Endothelial cell of umbilical vein (primary cell): ENCODE measurements at regions not wholly inside any gene's neighbourhood (a gene's known extent, or its start where the extent isn't known, plus 50 kb on each side); places are given as distances from the start of the nearest gene placed in this dataset.

Source experiments
- BruUV-seq: library from RNA; stranded (reverse); fragments of 400-500 nt; replicated peaks from 2 replicates; lab custom pipeline; 2021; lab: Mats Ljungman, UMichigan
- CTCF ChIA-PET: fragments of 300-600, 350-600 bp; sonication (Branson Sonifier 250); formaldehyde crosslinking; loops from one replicate; lab custom pipeline; 2021; ENCODE audit warnings: antibody characterized with exemption, inconsistent platforms; lab: Charles Lee
- POLR2A ChIA-PET: fragments of 300-600, 350-600 bp; sonication (Branson Sonifier 250); formaldehyde crosslinking; loops from one replicate; lab custom pipeline; 2021; ENCODE audit warnings: antibody characterized with exemption, inconsistent platforms; lab: Charles Lee
- DNase-seq: peaks from one replicate; pipeline ENCODE4 v3.0.0-alpha.2; 2011; ENCODE audit warnings: low read depth, low spot score
- FAIRE-seq: peaks from 2 replicates; lab custom pipeline; 2011; peaks lifted over from hg19 to GRCh38; lab: Jason Lieb, UNC
- H2AFZ ChIP-seq: 2 replicates; pipeline ENCODE4 v1.6.0; 2012; ENCODE audit warnings: low read depth, low read length, control low read depth, inconsistent platforms
- H3K27ac ChIP-seq: 2 replicates; pipeline ENCODE4 v1.5.1; 2011; ENCODE audit warnings: low read depth, mild to moderate bottlenecking, control low read depth, low read length, moderate library complexity; ENCODE audit not compliant: insufficient read depth
- H3K27me3 ChIP-seq, 2 experiments: 2 replicates each; pipeline versions ENCODE4 v1.6.0 to v1.6.1; 2011; ENCODE audit warnings: low read length in 2 of 2, mixed read lengths in 1 of 2; ENCODE audit not compliant: control insufficient read depth in 2 of 2, insufficient read depth in 2 of 2
- H3K36me3 ChIP-seq, 2 experiments: 2 replicates in 1 of 2; 3 replicates in 1 of 2; pipeline ENCODE4 v1.5.1; 2011; ENCODE audit warnings: low read length in 2 of 2, mild to moderate bottlenecking in 1 of 2, moderate library complexity in 1 of 2; ENCODE audit not compliant: control insufficient read depth in 2 of 2, insufficient read depth in 2 of 2; ENCODE audit errors: extremely low read depth in 1 of 2
- H3K4me1 ChIP-seq: 3 replicates; pipeline ENCODE4 v1.5.1; 2011; ENCODE audit warnings: mild to moderate bottlenecking, low read length; ENCODE audit not compliant: control insufficient read depth, insufficient read depth; ENCODE audit errors: extremely low read depth
- H3K4me2 ChIP-seq: 2 replicates; pipeline ENCODE4 v1.6.1; 2011; ENCODE audit warnings: low read length, control low read depth, mixed read lengths; ENCODE audit not compliant: insufficient read depth
- H3K4me3 ChIP-seq, 3 experiments: fragments of 200-600 bp in 1 of 3; sonication (generic), shearing (Covaris generic) in 1 of 3; replicated peaks in 1 of 3; 2 replicates each; pipeline ENCODE4 v1.5.1; 2011 to 2016; ENCODE audit warnings: control low read depth in 3 of 3, low read length in 3 of 3, mild to moderate bottlenecking in 2 of 3, inconsistent platforms in 1 of 3, low read depth in 1 of 3, moderate library complexity in 1 of 3; ENCODE audit not compliant: insufficient read depth in 1 of 3
- H3K79me2 ChIP-seq: 2 replicates; pipeline ENCODE4 v1.6.0; 2012; ENCODE audit warnings: low read length, inconsistent platforms; ENCODE audit not compliant: control insufficient read depth, insufficient read depth
- H3K9ac ChIP-seq: replicated peaks from 2 replicates; pipeline ENCODE3; 2011; ENCODE audit warnings: low read length, control low read depth; ENCODE audit not compliant: insufficient read depth; ENCODE audit errors: extremely low read depth
- H3K9me1 ChIP-seq: replicated peaks from 3 replicates; pipeline ENCODE4 v1.6.0; 2011; ENCODE audit warnings: mild to moderate bottlenecking, low read length; ENCODE audit not compliant: control insufficient read depth, insufficient read depth; ENCODE audit errors: extremely low read depth
- H3K9me3 ChIP-seq: replicated peaks from 2 replicates; pipeline ENCODE4 v1.5.1; 2012; ENCODE audit warnings: low read length, inconsistent platforms; ENCODE audit not compliant: control insufficient read depth, insufficient read depth
- H4K20me1 ChIP-seq: replicated peaks from 2 replicates; pipeline ENCODE3; 2011; ENCODE audit warnings: mild to moderate bottlenecking, low read length; ENCODE audit not compliant: control insufficient read depth, insufficient read depth; ENCODE audit errors: extremely low read depth
- EZH2 ChIP-seq: IDR thresholded peaks from 2 replicates; pipeline ENCODE4 v1.6.1; 2012; ENCODE audit warnings: borderline replicate concordance, low read depth, mild to moderate bottlenecking, moderate library complexity, low read length, inconsistent platforms; ENCODE audit not compliant: severe bottlenecking
- FOS ChIP-seq: IDR thresholded peaks from 2 replicates; pipeline ENCODE4 v1.6.1; 2011; ENCODE audit warnings: mild to moderate bottlenecking, low read length, moderate library complexity, borderline replicate concordance; ENCODE audit not compliant: insufficient read depth
- GATA2 ChIP-seq: IDR thresholded peaks from 2 replicates; pipeline ENCODE4 v1.7.0; 2011; ENCODE audit warnings: low read depth, mild to moderate bottlenecking, moderate library complexity, mixed read lengths, low read length; ENCODE audit not compliant: insufficient read length, insufficient read depth
- JUN ChIP-seq: IDR thresholded peaks from 2 replicates; pipeline ENCODE4 v1.6.1; 2011; ENCODE audit warnings: borderline replicate concordance, low read depth; ENCODE audit not compliant: insufficient read length, insufficient read depth
- MYC ChIP-seq: IDR thresholded peaks from one replicate; pipeline ENCODE4 v1.6.1; 2011; ENCODE audit warnings: mild to moderate bottlenecking, low read depth, low read length
- POLR2A ChIP-seq: IDR thresholded peaks from 2 replicates; pipeline ENCODE4 v1.6.1; 2012; ENCODE audit warnings: low read depth, mild to moderate bottlenecking, control low read depth, low read length
- POLR2AphosphoS5 ChIP-seq: IDR thresholded peaks from 2 replicates; pipeline ENCODE4 v1.6.1; 2012; ENCODE audit warnings: low read depth, mild to moderate bottlenecking, control low read depth, low read length, moderate library complexity; ENCODE audit not compliant: insufficient read depth
- dilution Hi-C: fragments of 300-500 bp; cut with MboI; formaldehyde crosslinking; loops from one replicate; pipeline ENCODE4 v1.15.0; 2019; ENCODE audit warnings: low sequenced_read_pairs; ENCODE audit not compliant: extremely low pct_ligation_motif_present
- intact Hi-C: fragments of 100-400 bp; cut with micrococcal nuclease; formaldehyde crosslinking; loops from one replicate; pipeline ENCODE4 v1.10.0; 2022
- TF ChIP-seq, protein P1 (sequence below), 2 donors: IDR thresholded peaks; 1 replicate in 1 of 2; 2 replicates in 1 of 2; pipeline ENCODE4 v1.5.1; 2011; ENCODE audit warnings: low read length in 2 of 2, mild to moderate bottlenecking in 2 of 2, moderate library complexity in 2 of 2, control low read depth in 1 of 2, inconsistent platforms in 1 of 2, low read depth in 1 of 2; ENCODE audit not compliant: insufficient read depth in 1 of 2; ENCODE audit errors: extremely low read depth in 1 of 2
- TF ChIP-seq, protein P2 (sequence below): IDR thresholded peaks from 2 replicates; pipeline ENCODE4 v1.6.1; 2011; ENCODE audit not compliant: insufficient read depth, insufficient read length

DNA sequence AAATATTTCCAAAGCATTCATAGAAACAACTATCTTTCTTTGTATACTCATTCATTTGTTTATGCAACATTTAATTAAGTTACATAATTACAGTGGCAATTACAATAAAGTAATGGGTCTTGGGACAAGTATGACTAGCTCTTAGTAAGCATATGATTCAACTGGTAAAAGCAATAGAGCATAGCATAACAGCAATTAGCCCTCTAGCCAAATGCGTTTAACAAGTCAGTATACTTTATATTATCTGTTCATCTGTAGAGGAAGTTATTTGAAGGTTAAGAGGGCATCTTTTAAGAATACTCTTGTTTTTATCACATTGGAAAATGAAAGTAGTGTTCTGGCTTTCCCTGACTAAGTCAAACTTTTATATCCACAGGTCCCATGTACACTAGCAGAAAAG is 198.1 kb upstream of the UGT8 start:
- Histone ChIP-seq H3K4me3 (no peak overlapping the region), H2AFZ (no peak overlapping the region), H3K9ac (no peak overlapping the region), H4K20me1 (no peaks in the 10 kb centered on the region), H3K9me1 (no peaks in the 10 kb centered on the region), H3K79me2 (no peaks in the 10 kb centered on the region), H3K4me2 (no peak overlapping the region), H3K27me3 (peaks cover 6% of the 10 kb centered on the region in 2 experiments), H3K27ac (no peak overlapping the region), H3K9me3 (no peaks in the 10 kb centered on the region), H3K4me1 (no peaks in the 10 kb centered on the region), H3K36me3 (no peaks in the 10 kb centered on the region)
- TF ChIP-seq MYC: no peak
- no peak for TF ChIP-seq POLR2A
- TF ChIP-seq FOS: no peak
- no peak for TF ChIP-seq JUN
- TF ChIP-seq POLR2AphosphoS5: no peak
- TF ChIP-seq, protein P1, sequence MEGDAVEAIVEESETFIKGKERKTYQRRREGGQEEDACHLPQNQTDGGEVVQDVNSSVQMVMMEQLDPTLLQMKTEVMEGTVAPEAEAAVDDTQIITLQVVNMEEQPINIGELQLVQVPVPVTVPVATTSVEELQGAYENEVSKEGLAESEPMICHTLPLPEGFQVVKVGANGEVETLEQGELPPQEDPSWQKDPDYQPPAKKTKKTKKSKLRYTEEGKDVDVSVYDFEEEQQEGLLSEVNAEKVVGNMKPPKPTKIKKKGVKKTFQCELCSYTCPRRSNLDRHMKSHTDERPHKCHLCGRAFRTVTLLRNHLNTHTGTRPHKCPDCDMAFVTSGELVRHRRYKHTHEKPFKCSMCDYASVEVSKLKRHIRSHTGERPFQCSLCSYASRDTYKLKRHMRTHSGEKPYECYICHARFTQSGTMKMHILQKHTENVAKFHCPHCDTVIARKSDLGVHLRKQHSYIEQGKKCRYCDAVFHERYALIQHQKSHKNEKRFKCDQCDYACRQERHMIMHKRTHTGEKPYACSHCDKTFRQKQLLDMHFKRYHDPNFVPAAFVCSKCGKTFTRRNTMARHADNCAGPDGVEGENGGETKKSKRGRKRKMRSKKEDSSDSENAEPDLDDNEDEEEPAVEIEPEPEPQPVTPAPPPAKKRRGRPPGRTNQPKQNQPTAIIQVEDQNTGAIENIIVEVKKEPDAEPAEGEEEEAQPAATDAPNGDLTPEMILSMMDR (IDR thresholded peaks at IDR 0.05; ENCODE audit: extremely low read depth in 1 of 2, insufficient read depth in 1 of 2, low read depth in 1 of 2, low read length in 2 of 2): no peak
- TF ChIP-seq, protein P2, sequence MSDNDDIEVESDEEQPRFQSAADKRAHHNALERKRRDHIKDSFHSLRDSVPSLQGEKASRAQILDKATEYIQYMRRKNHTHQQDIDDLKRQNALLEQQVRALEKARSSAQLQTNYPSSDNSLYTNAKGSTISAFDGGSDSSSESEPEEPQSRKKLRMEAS: no peak
- TF ChIP-seq EZH2: no peak
- no peak for TF ChIP-seq GATA2
- intact Hi-C loops (no loop called here), dilution Hi-C loops (no loop called here)
- ChIA-PET CTCF (interaction anchor here (1.0 kb wide), 1 partner anchor 9 kb away, joined by 3 read pairs; no protein-coding TSS in a partner anchor), POLR2A (no interaction called here)
- no TSS peak for BruUV-seq
- no peak for DNase-seq
- FAIRE-seq: no peak
